ENCODE measurements at regions not wholly inside any gene's neighbourhood (a gene's known extent, or its start where the extent isn't known, plus 50 kb on each side); places are given as distances from the start of the nearest gene placed in this dataset.

DNA sequence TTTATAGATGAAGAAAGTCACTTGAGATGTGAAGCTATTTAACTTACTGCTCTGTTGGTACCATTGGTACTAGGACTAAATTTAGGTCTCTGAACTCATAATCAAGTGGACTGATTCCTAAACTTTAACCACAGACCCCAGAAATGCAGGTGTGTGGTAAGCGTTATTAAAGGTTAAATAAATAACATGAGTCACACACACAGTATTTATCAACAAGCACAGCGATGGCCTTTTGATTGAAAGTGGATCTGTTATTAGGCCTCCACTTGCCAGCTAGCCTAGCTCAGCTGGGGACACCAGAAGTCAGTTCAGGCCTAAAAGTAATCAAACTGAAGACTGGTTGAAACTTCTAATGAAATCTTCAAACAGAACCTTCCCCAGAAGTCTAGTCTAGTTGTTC is 161.3 kb upstream of the DPP10 start:
- no peak for TF ChIP-seq EZH2phosphoT487 (IDR thresholded peaks at IDR 0.05; ENCODE audit: low read depth)
- TF ChIP-seq, protein P1, sequence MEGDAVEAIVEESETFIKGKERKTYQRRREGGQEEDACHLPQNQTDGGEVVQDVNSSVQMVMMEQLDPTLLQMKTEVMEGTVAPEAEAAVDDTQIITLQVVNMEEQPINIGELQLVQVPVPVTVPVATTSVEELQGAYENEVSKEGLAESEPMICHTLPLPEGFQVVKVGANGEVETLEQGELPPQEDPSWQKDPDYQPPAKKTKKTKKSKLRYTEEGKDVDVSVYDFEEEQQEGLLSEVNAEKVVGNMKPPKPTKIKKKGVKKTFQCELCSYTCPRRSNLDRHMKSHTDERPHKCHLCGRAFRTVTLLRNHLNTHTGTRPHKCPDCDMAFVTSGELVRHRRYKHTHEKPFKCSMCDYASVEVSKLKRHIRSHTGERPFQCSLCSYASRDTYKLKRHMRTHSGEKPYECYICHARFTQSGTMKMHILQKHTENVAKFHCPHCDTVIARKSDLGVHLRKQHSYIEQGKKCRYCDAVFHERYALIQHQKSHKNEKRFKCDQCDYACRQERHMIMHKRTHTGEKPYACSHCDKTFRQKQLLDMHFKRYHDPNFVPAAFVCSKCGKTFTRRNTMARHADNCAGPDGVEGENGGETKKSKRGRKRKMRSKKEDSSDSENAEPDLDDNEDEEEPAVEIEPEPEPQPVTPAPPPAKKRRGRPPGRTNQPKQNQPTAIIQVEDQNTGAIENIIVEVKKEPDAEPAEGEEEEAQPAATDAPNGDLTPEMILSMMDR (IDR thresholded peaks at IDR 0.05; ENCODE audit: low read depth, low read length), result no peak

Data from OCI-LY3 (cell line).